ENCODE measurements at regions not wholly inside any gene's neighbourhood (a gene's known extent, or its start where the extent isn't known, plus 50 kb on each side); places are given as distances from the start of the nearest gene placed in this dataset.

DNA sequence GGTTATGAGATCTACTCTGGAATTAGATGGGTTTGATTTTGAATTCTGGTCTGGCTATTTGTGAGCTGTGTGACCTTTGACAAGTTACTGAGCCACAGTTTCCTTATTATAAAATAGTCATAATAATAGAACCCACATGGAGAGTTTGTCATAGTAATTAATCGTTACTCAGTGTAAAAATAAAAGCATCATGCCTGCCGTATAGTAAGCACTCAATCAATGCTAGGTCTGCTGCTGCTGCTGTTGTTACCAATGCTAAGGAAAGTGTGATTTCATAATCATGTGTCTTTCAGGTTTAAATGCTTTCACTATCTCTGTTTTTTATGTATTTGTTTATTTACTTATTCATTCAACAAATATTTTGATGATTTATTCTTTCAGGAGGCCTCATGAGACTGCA lies 539.9 kb upstream of the SEL1L start:
- Histone ChIP-seq H3K27me3 (ENCODE audit: insufficient read depth, low read depth, low read length) (no peaks in the 10 kb centered on the region), H3K4me2 (ENCODE audit: low read length) (no peak overlapping the region), H3K79me2 (replicated peaks; ENCODE audit: insufficient read depth, low read length) (no peaks in the 10 kb centered on the region), H2AFZ (ENCODE audit: low read depth, low read length) (no peak overlapping the region), H3K9me2 (ENCODE audit: insufficient read depth, low read length) (no peaks in the 10 kb centered on the region), H3K4me3 (ENCODE audit: low read length) (no peak overlapping the region), H3K9me3 (ENCODE audit: low read length) (no peaks in the 10 kb centered on the region), H3K27ac (ENCODE audit: low read length) (no peak overlapping the region), H4K20me1 (ENCODE audit: insufficient read depth) (no peaks in the 10 kb centered on the region), H3K9ac (ENCODE audit: low read length) (no peak overlapping the region), H3K36me3 (ENCODE audit: insufficient read depth, low read length) (no peaks in the 10 kb centered on the region), H3F3A (ENCODE audit: insufficient read depth, low read length, poor library complexity, severe bottlenecking) (no peaks in the 10 kb centered on the region)
- TF ChIP-seq, protein P1, sequence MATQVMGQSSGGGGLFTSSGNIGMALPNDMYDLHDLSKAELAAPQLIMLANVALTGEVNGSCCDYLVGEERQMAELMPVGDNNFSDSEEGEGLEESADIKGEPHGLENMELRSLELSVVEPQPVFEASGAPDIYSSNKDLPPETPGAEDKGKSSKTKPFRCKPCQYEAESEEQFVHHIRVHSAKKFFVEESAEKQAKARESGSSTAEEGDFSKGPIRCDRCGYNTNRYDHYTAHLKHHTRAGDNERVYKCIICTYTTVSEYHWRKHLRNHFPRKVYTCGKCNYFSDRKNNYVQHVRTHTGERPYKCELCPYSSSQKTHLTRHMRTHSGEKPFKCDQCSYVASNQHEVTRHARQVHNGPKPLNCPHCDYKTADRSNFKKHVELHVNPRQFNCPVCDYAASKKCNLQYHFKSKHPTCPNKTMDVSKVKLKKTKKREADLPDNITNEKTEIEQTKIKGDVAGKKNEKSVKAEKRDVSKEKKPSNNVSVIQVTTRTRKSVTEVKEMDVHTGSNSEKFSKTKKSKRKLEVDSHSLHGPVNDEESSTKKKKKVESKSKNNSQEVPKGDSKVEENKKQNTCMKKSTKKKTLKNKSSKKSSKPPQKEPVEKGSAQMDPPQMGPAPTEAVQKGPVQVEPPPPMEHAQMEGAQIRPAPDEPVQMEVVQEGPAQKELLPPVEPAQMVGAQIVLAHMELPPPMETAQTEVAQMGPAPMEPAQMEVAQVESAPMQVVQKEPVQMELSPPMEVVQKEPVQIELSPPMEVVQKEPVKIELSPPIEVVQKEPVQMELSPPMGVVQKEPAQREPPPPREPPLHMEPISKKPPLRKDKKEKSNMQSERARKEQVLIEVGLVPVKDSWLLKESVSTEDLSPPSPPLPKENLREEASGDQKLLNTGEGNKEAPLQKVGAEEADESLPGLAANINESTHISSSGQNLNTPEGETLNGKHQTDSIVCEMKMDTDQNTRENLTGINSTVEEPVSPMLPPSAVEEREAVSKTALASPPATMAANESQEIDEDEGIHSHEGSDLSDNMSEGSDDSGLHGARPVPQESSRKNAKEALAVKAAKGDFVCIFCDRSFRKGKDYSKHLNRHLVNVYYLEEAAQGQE (IDR thresholded peaks at IDR 0.05; ENCODE audit: borderline replicate concordance) = no peak
- no peak for TF ChIP-seq MXI1 (conservative IDR thresholded peaks at IDR 0.05; ENCODE audit: poor library complexity, severe bottlenecking)
- no peak for TF ChIP-seq EZH2 (IDR thresholded peaks at IDR 0.05; ENCODE audit: borderline replicate concordance, insufficient read depth, low read length, poor library complexity, severe bottlenecking)
- TF ChIP-seq, protein P2, sequence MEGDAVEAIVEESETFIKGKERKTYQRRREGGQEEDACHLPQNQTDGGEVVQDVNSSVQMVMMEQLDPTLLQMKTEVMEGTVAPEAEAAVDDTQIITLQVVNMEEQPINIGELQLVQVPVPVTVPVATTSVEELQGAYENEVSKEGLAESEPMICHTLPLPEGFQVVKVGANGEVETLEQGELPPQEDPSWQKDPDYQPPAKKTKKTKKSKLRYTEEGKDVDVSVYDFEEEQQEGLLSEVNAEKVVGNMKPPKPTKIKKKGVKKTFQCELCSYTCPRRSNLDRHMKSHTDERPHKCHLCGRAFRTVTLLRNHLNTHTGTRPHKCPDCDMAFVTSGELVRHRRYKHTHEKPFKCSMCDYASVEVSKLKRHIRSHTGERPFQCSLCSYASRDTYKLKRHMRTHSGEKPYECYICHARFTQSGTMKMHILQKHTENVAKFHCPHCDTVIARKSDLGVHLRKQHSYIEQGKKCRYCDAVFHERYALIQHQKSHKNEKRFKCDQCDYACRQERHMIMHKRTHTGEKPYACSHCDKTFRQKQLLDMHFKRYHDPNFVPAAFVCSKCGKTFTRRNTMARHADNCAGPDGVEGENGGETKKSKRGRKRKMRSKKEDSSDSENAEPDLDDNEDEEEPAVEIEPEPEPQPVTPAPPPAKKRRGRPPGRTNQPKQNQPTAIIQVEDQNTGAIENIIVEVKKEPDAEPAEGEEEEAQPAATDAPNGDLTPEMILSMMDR (IDR thresholded peaks at IDR 0.05; ENCODE audit: poor library complexity, severe bottlenecking) = no peak
- no peak for TF ChIP-seq EP300 (conservative IDR thresholded peaks at IDR 0.05; ENCODE audit: poor library complexity, severe bottlenecking)
- TF ChIP-seq POLR2AphosphoS5 (IDR thresholded peaks at IDR 0.05) = no peak

DNA sequence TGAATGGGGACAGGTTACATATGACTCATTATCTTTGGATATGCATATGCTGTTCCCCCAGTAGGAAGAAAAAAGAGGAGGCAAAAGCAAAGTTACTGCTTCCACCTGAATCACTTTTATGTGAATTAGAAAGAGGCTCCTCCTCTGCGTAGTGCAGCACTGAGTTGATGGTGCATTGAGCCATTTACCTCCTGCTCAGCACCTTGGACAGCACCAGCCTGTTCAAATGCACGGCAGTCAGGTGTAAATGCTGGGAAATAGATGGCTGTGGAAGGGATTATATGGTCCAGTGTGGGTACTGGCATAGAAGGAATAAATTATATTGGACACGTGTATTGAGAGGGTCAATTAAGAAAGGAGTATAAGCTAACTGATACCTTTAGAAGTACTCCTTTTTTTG lies 541.9 kb upstream of the SEL1L start:
- no peak overlapping the region for H3K4me2 ChIP-seq (ENCODE audit: low read length)
- no peak overlapping the region for H3K9ac ChIP-seq (ENCODE audit: low read length)
- H3K27ac ChIP-seq (ENCODE audit: low read length) = no peak overlapping the region
- H4K20me1 ChIP-seq (ENCODE audit: insufficient read depth) = no peaks in the 10 kb centered on the region
- peaks cover 6% of the 10 kb centered on the region for H3F3A ChIP-seq (ENCODE audit: insufficient read depth, low read length, poor library complexity, severe bottlenecking)
- TF ChIP-seq, protein P2 (IDR thresholded peaks at IDR 0.05; ENCODE audit: poor library complexity, severe bottlenecking) = no peak
- no peak for TF ChIP-seq RAD21 (conservative IDR thresholded peaks at IDR 0.05)
- TF ChIP-seq, protein P1 (IDR thresholded peaks at IDR 0.05; ENCODE audit: borderline replicate concordance) = peak; percentile 85
- no peaks in the 10 kb centered on the region for H3K36me3 ChIP-seq (ENCODE audit: insufficient read depth, low read length)
- no peaks in the 10 kb centered on the region for H3K79me2 ChIP-seq (replicated peaks; ENCODE audit: insufficient read depth, low read length)
- H3K4me3 ChIP-seq (ENCODE audit: low read length) = no peak overlapping the region
- no peak overlapping the region for H2AFZ ChIP-seq (ENCODE audit: low read depth, low read length)
- no peaks in the 10 kb centered on the region for H3K9me2 ChIP-seq (ENCODE audit: insufficient read depth, low read length)
- H3K27me3 ChIP-seq (ENCODE audit: insufficient read depth, low read depth, low read length) = no peaks in the 10 kb centered on the region
- no peaks in the 10 kb centered on the region for H3K9me3 ChIP-seq (ENCODE audit: low read length)
